ENCODE measurements at regions not wholly inside any gene's neighbourhood (a gene's known extent, or its start where the extent isn't known, plus 50 kb on each side); places are given as distances from the start of the nearest gene placed in this dataset.

DNA sequence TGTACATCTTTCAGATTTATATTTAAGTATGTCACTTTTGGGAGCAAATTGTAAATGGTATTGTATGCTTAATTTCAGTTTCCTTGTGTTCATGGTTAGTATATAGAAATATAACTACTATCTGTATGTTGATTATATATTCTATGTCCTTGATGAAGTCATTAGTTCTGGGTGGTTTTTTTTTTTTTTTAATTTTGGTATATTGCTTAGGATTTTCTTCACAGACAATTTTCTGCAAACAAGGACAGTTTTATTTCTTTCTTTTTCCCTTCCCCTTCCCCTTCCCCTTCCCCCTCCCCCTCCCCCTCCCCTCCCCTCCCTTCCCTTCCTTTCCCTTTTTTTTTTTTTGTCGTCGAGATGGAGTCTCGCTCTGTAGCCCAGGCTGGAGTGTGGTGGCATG, 430.0 kb downstream of the TYW1 start:
- no peak for TF ChIP-seq EZH2 (IDR thresholded peaks at IDR 0.05; ENCODE audit: insufficient read depth, poor library complexity, severe bottlenecking)
- TF ChIP-seq EZH2phosphoT487 (IDR thresholded peaks at IDR 0.05; ENCODE audit: insufficient read depth, low read depth) = no peak

Data from GM23248 (cell line).